SU-DHL-6 (cell line): ENCODE measurements at regions not wholly inside any gene's neighbourhood (a gene's known extent, or its start where the extent isn't known, plus 50 kb on each side); places are given as distances from the start of the nearest gene placed in this dataset.

ENCODE experiments used
- EZH2phosphoT487 ChIP-seq: fragments of 200-600 bp; sonication (generic), shearing (Covaris generic); conservative IDR thresholded peaks from 2 replicates; pipeline ENCODE4 v1.6.1; 2018; ENCODE audit warnings: mild to moderate bottlenecking, antibody characterized with exemption, low read length, moderate library complexity, mixed read lengths
- TF ChIP-seq, protein P1 (sequence below): fragments of 200-600 bp; sonication (generic); IDR thresholded peaks from one replicate; pipeline ENCODE4 v1.5.1; 2017; ENCODE audit warnings: antibody characterized with exemption, mild to moderate bottlenecking, low read length, moderate library complexity; ENCODE audit not compliant: insufficient read depth, poor library complexity, severe bottlenecking

DNA sequence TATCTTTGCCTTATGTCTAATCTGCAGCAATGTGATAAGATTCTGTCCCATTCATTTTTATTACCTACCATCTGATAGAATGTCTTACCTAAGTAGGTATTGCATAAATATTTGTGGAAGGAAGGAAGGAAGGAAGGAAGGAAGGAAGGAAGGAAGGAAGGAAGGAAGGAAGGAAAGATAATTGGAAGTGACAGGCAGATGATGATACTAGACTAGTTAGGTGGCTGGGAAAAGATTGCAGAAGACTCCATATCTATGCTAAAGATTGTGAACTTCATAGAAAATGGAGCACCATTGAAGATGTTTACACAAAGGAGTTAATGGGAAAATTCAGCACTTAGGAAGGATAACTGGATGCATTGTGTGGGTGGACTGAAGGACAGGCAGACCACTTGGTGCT lies 909.0 kb downstream of the EPHA4 start:
- TF ChIP-seq, protein P1, sequence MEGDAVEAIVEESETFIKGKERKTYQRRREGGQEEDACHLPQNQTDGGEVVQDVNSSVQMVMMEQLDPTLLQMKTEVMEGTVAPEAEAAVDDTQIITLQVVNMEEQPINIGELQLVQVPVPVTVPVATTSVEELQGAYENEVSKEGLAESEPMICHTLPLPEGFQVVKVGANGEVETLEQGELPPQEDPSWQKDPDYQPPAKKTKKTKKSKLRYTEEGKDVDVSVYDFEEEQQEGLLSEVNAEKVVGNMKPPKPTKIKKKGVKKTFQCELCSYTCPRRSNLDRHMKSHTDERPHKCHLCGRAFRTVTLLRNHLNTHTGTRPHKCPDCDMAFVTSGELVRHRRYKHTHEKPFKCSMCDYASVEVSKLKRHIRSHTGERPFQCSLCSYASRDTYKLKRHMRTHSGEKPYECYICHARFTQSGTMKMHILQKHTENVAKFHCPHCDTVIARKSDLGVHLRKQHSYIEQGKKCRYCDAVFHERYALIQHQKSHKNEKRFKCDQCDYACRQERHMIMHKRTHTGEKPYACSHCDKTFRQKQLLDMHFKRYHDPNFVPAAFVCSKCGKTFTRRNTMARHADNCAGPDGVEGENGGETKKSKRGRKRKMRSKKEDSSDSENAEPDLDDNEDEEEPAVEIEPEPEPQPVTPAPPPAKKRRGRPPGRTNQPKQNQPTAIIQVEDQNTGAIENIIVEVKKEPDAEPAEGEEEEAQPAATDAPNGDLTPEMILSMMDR, result no peak
- no peak for TF ChIP-seq EZH2phosphoT487
